ENCODE measurements at regions not wholly inside any gene's neighbourhood (a gene's known extent, or its start where the extent isn't known, plus 50 kb on each side); places are given as distances from the start of the nearest gene placed in this dataset.

DNA sequence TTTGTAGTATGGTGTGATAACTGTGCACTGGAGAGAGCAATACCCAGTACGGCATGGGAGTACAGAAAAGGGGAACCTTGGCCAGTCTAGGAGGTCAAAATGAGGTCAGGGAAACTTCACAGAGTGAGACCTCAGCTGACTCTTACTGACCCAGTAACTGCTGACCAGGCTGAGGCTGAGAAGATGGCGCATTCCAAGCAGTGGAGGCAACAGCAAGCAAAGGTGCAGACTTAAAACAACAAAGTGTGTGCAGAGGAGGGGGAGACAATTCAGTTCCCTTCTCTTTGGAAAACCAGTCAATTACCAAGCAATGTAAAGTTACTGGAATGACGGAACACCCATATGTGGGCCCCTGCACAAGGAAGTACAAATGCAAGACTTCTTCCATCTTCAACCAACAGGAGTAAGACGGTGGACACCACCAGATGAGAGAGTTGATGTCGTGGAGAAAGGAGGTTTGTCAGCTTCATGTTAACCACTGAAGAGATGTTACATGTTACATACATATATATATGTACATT, 54.6 kb upstream of the PRDX6 start:
- DNase-seq: no peak

DNA sequence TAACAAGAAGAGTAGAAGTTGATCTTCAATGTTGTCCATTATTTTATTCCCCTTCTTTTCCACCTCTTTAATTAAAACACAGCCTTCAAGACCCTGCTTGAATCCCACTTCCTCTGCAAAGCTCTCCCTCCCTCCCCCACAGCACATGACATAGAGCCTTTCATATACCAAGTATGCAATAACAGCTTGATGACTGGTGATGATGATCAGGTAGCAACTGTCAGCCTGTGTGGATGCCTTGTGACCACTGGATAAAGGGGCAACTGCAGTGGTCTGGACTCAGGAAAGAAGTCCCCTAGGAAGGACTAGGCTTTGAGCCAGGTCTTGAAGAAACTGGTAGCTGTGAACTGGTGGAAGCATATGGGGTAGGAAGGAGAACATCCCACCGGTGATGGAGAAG, 53.8 kb upstream of the PRDX6 start:
- no peak for DNase-seq

DNA sequence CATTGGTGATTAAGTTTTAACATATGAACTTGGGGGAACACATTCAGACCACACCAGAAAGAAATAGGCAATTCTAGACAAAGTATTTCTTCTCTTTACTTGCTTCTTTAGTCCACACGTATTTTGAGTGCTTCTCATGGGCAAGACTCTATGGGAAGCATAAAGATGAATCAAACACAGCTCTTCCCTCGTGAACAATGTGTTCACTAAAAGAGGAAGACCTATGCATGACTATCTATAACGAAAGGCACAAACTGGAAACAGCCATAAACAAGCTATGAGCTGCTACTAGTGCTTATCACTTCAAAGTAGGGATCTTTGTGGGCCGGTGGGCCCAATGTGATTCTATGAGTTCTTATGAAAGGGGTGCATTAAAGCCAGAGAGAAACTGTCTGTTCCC, 53.0 kb upstream of the PRDX6 start:
- no peak for DNase-seq

DNA sequence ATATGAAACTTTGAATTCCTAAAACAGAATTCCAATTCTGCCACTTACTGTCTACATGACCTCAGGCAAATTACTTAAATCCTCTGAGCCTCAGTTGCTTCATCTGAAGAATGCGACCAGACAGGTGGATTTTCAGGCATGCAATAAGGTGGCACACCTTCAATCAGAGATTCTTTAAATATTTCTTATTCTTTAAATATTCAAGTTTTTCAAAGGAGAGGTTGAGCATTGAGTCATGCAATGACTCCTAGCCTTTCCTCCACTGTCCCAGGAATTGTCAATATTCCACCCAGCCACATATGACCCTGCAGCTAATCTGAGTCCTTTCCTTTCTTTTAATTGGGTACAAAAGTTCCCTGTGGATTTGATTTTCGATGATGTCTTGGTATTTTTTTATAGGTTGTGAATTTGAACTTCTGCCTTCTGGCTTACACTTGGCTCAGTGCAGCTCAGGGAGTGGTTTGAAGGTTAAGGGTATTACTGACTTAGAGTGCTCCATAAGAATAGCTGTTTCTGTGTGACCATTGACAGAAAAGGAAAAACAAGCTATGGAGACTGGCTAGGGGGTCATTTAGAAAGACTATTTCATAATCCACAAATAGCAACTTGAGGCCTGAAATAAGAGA, 52.2 kb upstream of the PRDX6 start:
- no peak for DNase-seq

DNA sequence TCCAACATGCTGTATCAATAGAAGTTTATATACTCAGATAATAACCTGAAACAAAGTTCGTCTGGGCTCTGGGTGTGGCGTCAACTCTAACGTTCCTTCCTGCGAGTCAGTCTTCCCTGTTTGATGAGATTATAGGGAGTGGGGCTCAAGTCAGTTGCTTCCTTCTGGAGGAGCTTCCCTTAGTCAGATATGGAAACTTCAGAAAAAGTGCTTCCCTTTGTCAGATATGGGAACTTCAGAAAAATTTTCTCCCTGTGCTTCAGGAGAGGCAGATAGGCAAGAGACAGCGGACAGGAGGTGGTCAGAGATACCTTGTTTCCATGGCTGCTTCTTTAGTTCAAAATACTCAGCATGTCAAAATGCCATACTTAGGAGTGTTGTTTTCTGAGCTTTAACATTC, 51.1 kb upstream of the PRDX6 start:
- DNase-seq: no peak

DNA sequence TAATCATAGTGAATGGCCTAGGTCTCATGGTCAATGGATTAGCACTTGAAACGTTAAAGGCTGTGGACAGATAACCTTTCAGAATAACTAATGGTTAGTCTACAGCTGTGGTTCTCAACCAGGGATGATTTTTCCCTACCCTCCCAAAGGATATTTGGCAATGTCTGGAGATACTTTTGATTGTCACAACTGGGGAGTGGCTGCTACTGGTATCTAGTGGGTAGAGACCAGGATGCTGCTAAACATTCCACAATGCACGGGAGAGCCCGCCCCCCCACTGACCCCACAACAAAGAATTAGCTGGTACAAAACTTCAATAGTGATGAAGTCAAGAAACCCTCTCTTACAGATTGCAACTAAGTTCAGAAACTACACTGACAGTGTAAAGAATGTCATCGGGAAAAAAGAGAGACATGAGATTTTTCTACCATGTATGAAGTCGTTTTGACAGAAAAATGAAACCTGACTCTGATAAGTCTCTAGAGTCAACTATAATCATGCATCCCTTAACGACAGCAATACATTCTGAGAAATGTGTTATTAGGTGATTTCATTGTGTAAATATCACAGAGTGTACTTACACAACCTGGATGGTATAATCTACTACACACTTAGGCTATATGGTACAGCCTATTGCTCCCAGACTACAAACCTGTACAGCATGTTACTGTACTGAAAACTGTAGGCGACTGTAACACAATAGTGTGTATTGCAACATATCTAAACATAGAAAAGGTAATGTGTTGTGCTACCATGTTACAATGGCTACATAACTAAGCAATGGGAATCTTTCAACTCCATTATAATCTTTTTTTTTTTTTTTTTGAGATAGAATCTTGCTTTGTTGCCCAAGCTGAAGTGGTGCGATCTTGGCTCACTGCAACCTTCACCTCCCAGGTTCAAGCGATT, 49.7 kb upstream of the PRDX6 start:
- DNase-seq: no peak
